PC-3 (cell line): ENCODE measurements at regions not wholly inside any gene's neighbourhood (a gene's known extent, or its start where the extent isn't known, plus 50 kb on each side); places are given as distances from the start of the nearest gene placed in this dataset.

Experiments
- ATAC-seq: fragments of 200-7000 bp; cut with Tn5 transposase; 2 replicates; pipeline ENCODE4 v1.9.1; 2020; ENCODE audit warnings: mild to moderate bottlenecking, moderate library complexity
- BruUV-seq: library from RNA; stranded (reverse); fragments of 400-500 nt; replicated peaks from 2 replicates; lab custom pipeline; 2021; lab: Mats Ljungman, UMichigan
- CTCF ChIA-PET: fragments of 300-600 bp; sonication (Branson Sonifier 250); formaldehyde crosslinking; loops from one replicate; lab custom pipeline; 2022; ENCODE audit warnings: antibody characterized with exemption; lab: Charles Lee
- POLR2A ChIA-PET: fragments of 300-600 bp; sonication (Branson Sonifier 250); formaldehyde crosslinking; loops from one replicate; lab custom pipeline; 2022; ENCODE audit warnings: antibody characterized with exemption; ENCODE audit not compliant: unreplicated experiment; lab: Charles Lee
- DNase-seq: peaks from one replicate; pipeline ENCODE4 v3.0.0-alpha.2; 2015
- H2AFZ ChIP-seq: fragments of 300-600 bp; sonication (generic); 2 replicates; pipeline ENCODE4 v1.6.0; 2016; ENCODE audit warnings: antibody characterized with exemption, low read length
- H3F3A ChIP-seq: fragments of 300-600 bp; sonication (generic); one replicate; pipeline ENCODE4 v1.6.0; 2017; ENCODE audit warnings: antibody characterized with exemption, low read length, control low read depth, mild to moderate bottlenecking; ENCODE audit not compliant: unreplicated experiment
- H3K27ac ChIP-seq: fragments of 300-600 bp; sonication (generic); 2 replicates; pipeline ENCODE4 v1.5.1; 2016; ENCODE audit warnings: mild to moderate bottlenecking, low read length
- H3K27me3 ChIP-seq: fragments of 300-600 bp; sonication (generic); 2 replicates; pipeline ENCODE4 v1.6.1; 2016; ENCODE audit warnings: low read length, mixed read lengths
- H3K36me3 ChIP-seq: fragments of 300-600 bp; sonication (generic); 2 replicates; pipeline ENCODE4 v1.6.1; 2016; ENCODE audit warnings: low read depth, mixed run types, low read length, mixed read lengths
- H3K4me1 ChIP-seq: fragments of 300-600 bp; sonication (generic); 2 replicates; pipeline ENCODE4 v1.5.1; 2016; ENCODE audit warnings: low read length; ENCODE audit not compliant: insufficient read depth
- H3K4me2 ChIP-seq: fragments of 300-600 bp; sonication (generic); 2 replicates; pipeline ENCODE4 v1.6.0; 2016; ENCODE audit warnings: low read length
- H3K4me3 ChIP-seq: fragments of 300-600 bp; sonication (generic); 2 replicates; pipeline ENCODE4 v1.5.1; 2016; ENCODE audit warnings: mild to moderate bottlenecking, low read length, mixed read lengths
- H3K79me2 ChIP-seq: fragments of 300-600 bp; sonication (generic); 2 replicates; pipeline ENCODE4 v1.6.1; 2017; ENCODE audit warnings: low read length, mixed read lengths
- H3K9ac ChIP-seq: fragments of 300-600 bp; sonication (generic); 2 replicates; pipeline ENCODE4 v1.6.0; 2016; ENCODE audit warnings: mild to moderate bottlenecking, low read length
- H3K9me2 ChIP-seq: fragments of 300-600 bp; sonication (generic); replicated peaks from 2 replicates; pipeline ENCODE4 v1.6.1; 2016; ENCODE audit warnings: mixed run types, low read length, mixed read lengths
- H3K9me3 ChIP-seq: fragments of 300-600 bp; sonication (generic); 2 replicates; pipeline ENCODE4 v1.6.1; 2016; ENCODE audit warnings: low read length, mixed read lengths
- H4K20me1 ChIP-seq: fragments of 300-600 bp; sonication (generic); 2 replicates; pipeline ENCODE4 v1.6.1; 2016; ENCODE audit warnings: low read length, mixed read lengths
- CTCF ChIP-seq: fragments of 300-600 bp; sonication (generic); conservative IDR thresholded peaks from 2 replicates; pipeline ENCODE4 v1.5.1; 2017; ENCODE audit warnings: antibody characterized with exemption, low read depth, mild to moderate bottlenecking, low read length
- EZH2 ChIP-seq: fragments of 300-600 bp; sonication (generic); IDR thresholded peaks from one replicate; pipeline ENCODE4 v1.6.1; 2017; ENCODE audit warnings: antibody characterized with exemption, mild to moderate bottlenecking, low read length; ENCODE audit not compliant: unreplicated experiment
- EZH2phosphoT487 ChIP-seq: fragments of 300-600 bp; sonication (generic); IDR thresholded peaks from 2 replicates; pipeline ENCODE4 v1.6.1; 2018; ENCODE audit warnings: mild to moderate bottlenecking, antibody characterized with exemption, low read length, borderline replicate concordance
- intact Hi-C: fragments of 100-400 bp; cut with micrococcal nuclease; formaldehyde crosslinking; loops from 2 replicates; pipeline ENCODE4 v1.9.0; 2023

- no peak for ATAC-seq
- POLR2A ChIA-PET = no interaction called here
- CTCF ChIA-PET = no interaction called here
Observed at GRCh38 chr15:100765467-100766241, 114.0 kb upstream of the ALDH1A3 start.

GRCh38 chr15:100766243-100767000, 113.2 kb upstream of the ALDH1A3 start:
- Histone ChIP-seq H3K27ac (no peak overlapping the region), H3F3A (no peaks in the 10 kb centered on the region), H2AFZ (no peak overlapping the region)

More at GRCh38 chr15:100765467-100766241, 114.0 kb upstream of the ALDH1A3 start:
- H3K9ac ChIP-seq = no peak overlapping the region
- no peaks in the 10 kb centered on the region for H3K27me3 ChIP-seq
- no peaks in the 10 kb centered on the region for H3K9me3 ChIP-seq
- no peaks in the 10 kb centered on the region for H3K36me3 ChIP-seq
- H3K27ac ChIP-seq = no peak overlapping the region
- no peaks in the 10 kb centered on the region for H3K79me2 ChIP-seq
- no peak for DNase-seq
- no peak overlapping the region for H3K4me2 ChIP-seq
- H4K20me1 ChIP-seq = no peaks in the 10 kb centered on the region
- no peaks in the 10 kb centered on the region for H3K9me2 ChIP-seq
- no peak overlapping the region for H3K4me3 ChIP-seq
- intact Hi-C loops = no loop called here
- BruUV-seq = no TSS peak
- TF ChIP-seq EZH2 = no peak
- no peak for TF ChIP-seq EZH2phosphoT487
- no peak for TF ChIP-seq CTCF
- H3F3A ChIP-seq = no peaks in the 10 kb centered on the region
- H3K4me1 ChIP-seq = peaks cover 7% of the 10 kb centered on the region; the same call in 1 of the 2 replicates
- no peak overlapping the region for H2AFZ ChIP-seq

More at GRCh38 chr15:100766243-100767000, 113.2 kb upstream of the ALDH1A3 start:
- ATAC-seq (no peak), DNase-seq (no peak)
- intact Hi-C loops = no loop called here
- Histone ChIP-seq H3K36me3 (no peaks in the 10 kb centered on the region), H3K79me2 (no peaks in the 10 kb centered on the region), H4K20me1 (no peaks in the 10 kb centered on the region), H3K4me2 (no peak overlapping the region), H3K9ac (no peak overlapping the region), H3K4me3 (no peak overlapping the region), H3K9me3 (no peaks in the 10 kb centered on the region), H3K4me1 (peaks cover 6% of the 10 kb centered on the region; the same call in 1 of the 2 replicates), H3K9me2 (no peaks in the 10 kb centered on the region), H3K27me3 (no peaks in the 10 kb centered on the region)
- ChIA-PET CTCF (no interaction called here), POLR2A (no interaction called here)
- TF ChIP-seq EZH2 (no peak), EZH2phosphoT487 (no peak), CTCF (no peak)
- no TSS peak for BruUV-seq
